HG02840 (cell line): ENCODE measurements at regions not wholly inside any gene's neighbourhood (a gene's known extent, or its start where the extent isn't known, plus 50 kb on each side); places are given as distances from the start of the nearest gene placed in this dataset.
"Not testable (repeated sequence)": the region's sequence is repeated elsewhere in the genome, so short reads cannot be mapped to it uniquely, and the experiment has no call there.

ENCODE experiments used
- ATAC-seq: cut with Tn5 transposase; IDR thresholded peaks from one replicate; pipeline ENCODE4 v1.9.1; 2021; ENCODE audit warnings: mild to moderate bottlenecking, moderate library complexity, moderate number of reproducible peaks; ENCODE audit not compliant: unreplicated experiment, low FRiP score

- no peak for ATAC-seq
Measured at GRCh38 chr10:28354511-28354910, 51.6 kb upstream of the MPP7 start.

GRCh38 chr10:28355376-28355775, 52.5 kb upstream of the MPP7 start:
- no peak for ATAC-seq

GRCh38 chr10:28359334-28359733, 56.5 kb upstream of the MPP7 start:
- no peak for ATAC-seq

GRCh38 chr10:28360175-28360574, 57.3 kb upstream of the MPP7 start:
- no peak for ATAC-seq

GRCh38 chr10:28363376-28363775, 60.5 kb upstream of the MPP7 start:
- no peak for ATAC-seq

GRCh38 chr10:28365840-28366239, 63.0 kb upstream of the MPP7 start:
- no peak for ATAC-seq

- ATAC-seq = no peak
Measured at GRCh38 chr10:28366994-28367393, 64.1 kb upstream of the MPP7 start.

GRCh38 chr10:28367413-28367812, 64.5 kb upstream of the MPP7 start:
- ATAC-seq = no peak

GRCh38 chr10:28367929-28368484, 65.1 kb upstream of the MPP7 start:
- peak; percentile 94 for ATAC-seq

GRCh38 chr10:28370107-28370835, 67.4 kb upstream of the MPP7 start:
- no peak for ATAC-seq

- ATAC-seq = not testable (repeated sequence)
Measured at GRCh38 chr10:28371638-28372037, 68.8 kb upstream of the MPP7 start.

GRCh38 chr10:28374036-28374435, 71.2 kb upstream of the MPP7 start:
- no peak for ATAC-seq

GRCh38 chr10:28375399-28376354, 72.8 kb upstream of the MPP7 start:
- ATAC-seq = no peak

GRCh38 chr10:28378986-28379585, 76.2 kb upstream of the MPP7 start:
- no peak for ATAC-seq

GRCh38 chr10:28381466-28381865, 78.6 kb upstream of the MPP7 start:
- no peak for ATAC-seq

- peak; percentile 78 for ATAC-seq
Measured at GRCh38 chr10:28381903-28382347, 79.1 kb upstream of the MPP7 start.

GRCh38 chr10:28382525-28383269, 79.8 kb upstream of the MPP7 start:
- ATAC-seq = no peak

- no peak for ATAC-seq
Measured at GRCh38 chr10:28384557-28384956, 81.7 kb upstream of the MPP7 start.

GRCh38 chr10:28385748-28386502, 83.1 kb upstream of the MPP7 start:
- ATAC-seq = no peak
